CD14-positive monocyte (primary cell): ENCODE measurements at regions not wholly inside any gene's neighbourhood (a gene's known extent, or its start where the extent isn't known, plus 50 kb on each side); places are given as distances from the start of the nearest gene placed in this dataset.

Experiments used
- DNase-seq, 3 donors: peaks; one replicate each; pipeline ENCODE4 v3.0.0-alpha.2; 2011 to 2022
- H2AFZ ChIP-seq: 2 replicates; pipeline ENCODE4 v1.6.0; 2012; ENCODE audit warnings: mild to moderate bottlenecking, low read depth, low read length, inconsistent platforms; ENCODE audit not compliant: insufficient read depth, poor library complexity, severe bottlenecking
- H3K27ac ChIP-seq, 2 donors: 1 replicate in 1 of 2; 2 replicates in 1 of 2; pipeline ENCODE4 v1.5.1; 2012 to 2013; ENCODE audit warnings: low read length in 2 of 2, control low read depth in 1 of 2, inconsistent platforms in 1 of 2, low read depth in 1 of 2, mild to moderate bottlenecking in 1 of 2
- H3K27me3 ChIP-seq, 2 donors: one replicate each; pipeline versions ENCODE4 v1.6.0 to v1.6.1; 2011 to 2013; ENCODE audit warnings: low read length in 2 of 2; ENCODE audit not compliant: control insufficient read depth in 2 of 2, insufficient read depth in 2 of 2
- H3K36me3 ChIP-seq, 2 donors: replicated peaks in 1 of 2; 1 replicate in 1 of 2; 2 replicates in 1 of 2; pipeline versions ENCODE4 v1.5.1 to v1.6.1; 2012 to 2013; ENCODE audit warnings: low read length in 2 of 2, control low read depth in 1 of 2, inconsistent platforms in 1 of 2, mild to moderate bottlenecking in 1 of 2; ENCODE audit not compliant: insufficient read depth in 2 of 2, control insufficient read depth in 1 of 2
- H3K4me1 ChIP-seq, 2 donors: 1 replicate in 1 of 2; 2 replicates in 1 of 2; pipeline versions ENCODE4 v1.5.1 to v1.6.1; 2012 to 2013; ENCODE audit warnings: low read length in 2 of 2, control low read depth in 1 of 2, inconsistent platforms in 1 of 2, mild to moderate bottlenecking in 1 of 2, moderate library complexity in 1 of 2; ENCODE audit not compliant: insufficient read depth in 2 of 2, control insufficient read depth in 1 of 2
- H3K4me2 ChIP-seq: replicated peaks from 2 replicates; pipeline ENCODE3; 2012; ENCODE audit warnings: low read length, moderate library complexity, mild to moderate bottlenecking; ENCODE audit not compliant: poor library complexity, severe bottlenecking; ENCODE audit errors: extremely low read depth
- H3K4me3 ChIP-seq, 3 experiments: fragments of 200-600 bp in 1 of 3; sonication (generic) in 1 of 3; replicated peaks in 1 of 3; 1 replicate in 2 of 3; 2 replicates in 1 of 3; pipeline ENCODE4 v1.5.1; 2011 to 2013; ENCODE audit warnings: low read length in 3 of 3, mild to moderate bottlenecking in 3 of 3, control low read depth in 2 of 3, low read depth in 2 of 3, inconsistent platforms in 1 of 3, moderate library complexity in 1 of 3
- H3K79me2 ChIP-seq: 2 replicates; pipeline ENCODE4 v1.6.0; 2012; ENCODE audit warnings: mild to moderate bottlenecking, control low read depth, inconsistent platforms, low read length, moderate library complexity; ENCODE audit not compliant: insufficient read depth
- H3K9ac ChIP-seq: 2 replicates; pipeline ENCODE4 v1.6.0; 2017; ENCODE audit warnings: low read length, mild to moderate bottlenecking; ENCODE audit not compliant: insufficient read depth, poor library complexity, severe bottlenecking
- H3K9me3 ChIP-seq, 2 donors: replicated peaks in 1 of 2; 1 replicate in 1 of 2; 2 replicates in 1 of 2; pipeline versions ENCODE4 v1.5.1 to v1.6.1; 2012 to 2013; ENCODE audit warnings: low read length in 2 of 2, control low read depth in 1 of 2; ENCODE audit not compliant: control insufficient read depth in 1 of 2, insufficient read depth in 1 of 2
- H4K20me1 ChIP-seq: 2 replicates; pipeline ENCODE4 v1.6.0; 2012; ENCODE audit warnings: mild to moderate bottlenecking, low read length, control low read depth, moderate library complexity; ENCODE audit not compliant: insufficient read depth
- H3K27ac Mint-ChIP-seq, 7 donors: one replicate each; pipeline ENCODE4 v1.8.0; 2020; ENCODE audit warnings: mild to moderate bottlenecking in 7 of 7, mixed read lengths in 7 of 7, moderate library complexity in 6 of 7, inconsistent platforms in 2 of 7
- H3K27me3 Mint-ChIP-seq, 3 donors: one replicate each; pipeline ENCODE4 v1.8.0; 2021 to 2022; ENCODE audit warnings: low read depth in 3 of 3, mild to moderate bottlenecking in 3 of 3, mixed read lengths in 3 of 3, moderate library complexity in 3 of 3, inconsistent platforms in 1 of 3
- H3K36me3 Mint-ChIP-seq, 2 donors: one replicate each; pipeline ENCODE4 v1.8.0; 2020; ENCODE audit warnings: mixed read lengths in 2 of 2, inconsistent platforms in 1 of 2, mild to moderate bottlenecking in 1 of 2
- H3K4me1 Mint-ChIP-seq: one replicate; pipeline ENCODE4 v1.8.0; 2020; ENCODE audit warnings: mild to moderate bottlenecking, mixed read lengths
- H3K4me3 Mint-ChIP-seq, 2 donors: one replicate each; pipeline ENCODE4 v1.8.0; 2020; ENCODE audit warnings: mild to moderate bottlenecking in 2 of 2, mixed read lengths in 2 of 2, moderate library complexity in 1 of 2
- H3K9me3 Mint-ChIP-seq, 7 donors: one replicate each; pipeline ENCODE4 v1.8.0; 2020 to 2022; ENCODE audit warnings: mixed read lengths in 7 of 7, mild to moderate bottlenecking in 6 of 7, moderate library complexity in 6 of 7, inconsistent platforms in 2 of 7
- CTCF ChIP-seq: fragments of 200-600 bp; IDR thresholded peaks from one replicate; pipeline ENCODE4 v1.8.0; 2022; ENCODE audit warnings: antibody characterized with exemption, mild to moderate bottlenecking
- WGBS: methylation state at CpG from one replicate; pipeline ENCODE4 v1.1.5; 2013; ENCODE audit warnings: missing lambda C conversion rate; ENCODE audit not compliant: insufficient coverage; 5-methylcytosine and 5-hydroxymethylcytosine counted together
- intact Hi-C, 2 donors: fragments of 100-400 bp; cut with micrococcal nuclease; formaldehyde crosslinking; loops; one replicate each; pipeline versions ENCODE4 v1.15.0 to v1.15.1; 2023

GRCh38 chr16:51337662-51338061 lies 186.6 kb upstream of the SALL1 start:
- no peaks in the 10 kb centered on the region for H3K36me3 ChIP-seq
- H3K4me1 ChIP-seq: no peaks in the 10 kb centered on the region
- H3K4me2 ChIP-seq: no peak overlapping the region
- intact Hi-C loops: no loop called here
- H3K4me1 Mint-ChIP-seq: no peaks in the 10 kb centered on the region
- no peaks in the 10 kb centered on the region for H4K20me1 ChIP-seq
- no peak overlapping the region for H2AFZ ChIP-seq
- no peak for TF ChIP-seq CTCF
- no peaks in the 10 kb centered on the region for H3K36me3 Mint-ChIP-seq
- H3K9me3 Mint-ChIP-seq: peaks cover 0 to 7% (median 4%) of the 10 kb centered on the region in 7 donors
- 72% methylated on average over 2 of the region's 3 CpGs for WGBS
- no peaks in the 10 kb centered on the region for H3K79me2 ChIP-seq
- peaks cover 0 to 2% (median 0%) of the 10 kb centered on the region in 3 donors for H3K27me3 Mint-ChIP-seq
- no peaks in the 10 kb centered on the region for H3K9me3 ChIP-seq
- H3K9ac ChIP-seq: no peak overlapping the region
- no peak overlapping the region for H3K27ac Mint-ChIP-seq
- H3K4me3 Mint-ChIP-seq: no peak overlapping the region
- no peak overlapping the region for H3K27ac ChIP-seq
- H3K4me3 ChIP-seq: no peak overlapping the region
- DNase-seq: no peak
- H3K27me3 ChIP-seq: no peaks in the 10 kb centered on the region

GRCh38 chr16:51328733-51329132 lies 177.7 kb upstream of the SALL1 start:
- Histone ChIP-seq H3K4me3 (no peak overlapping the region), H3K36me3 (no peaks in the 10 kb centered on the region), H2AFZ (no peak overlapping the region), H3K4me1 (no peaks in the 10 kb centered on the region), H3K79me2 (no peaks in the 10 kb centered on the region), H4K20me1 (no peaks in the 10 kb centered on the region), H3K27ac (no peak overlapping the region), H3K9me3 (peaks cover 4 to 15% of the 10 kb centered on the region in 2 donors), H3K9ac (no peak overlapping the region), H3K4me2 (no peak overlapping the region), H3K27me3 (no peaks in the 10 kb centered on the region)
- Mint-ChIP-seq H3K4me1 (no peaks in the 10 kb centered on the region), H3K36me3 (no peaks in the 10 kb centered on the region), H3K27me3 (peaks cover 0 to 1% (median 0%) of the 10 kb centered on the region in 3 donors), H3K27ac (no peak overlapping the region), H3K4me3 (no peak overlapping the region), H3K9me3 (peaks cover 3 to 21% (median 17%) of the 10 kb centered on the region in 7 donors)
- 87% methylated on average over 3 of the region's 7 CpGs for WGBS
- intact Hi-C loops: no loop called here
- no peak for TF ChIP-seq CTCF
- DNase-seq: no peak
